ENCODE measurements at regions not wholly inside any gene's neighbourhood (a gene's known extent, or its start where the extent isn't known, plus 50 kb on each side); places are given as distances from the start of the nearest gene placed in this dataset.

DNA sequence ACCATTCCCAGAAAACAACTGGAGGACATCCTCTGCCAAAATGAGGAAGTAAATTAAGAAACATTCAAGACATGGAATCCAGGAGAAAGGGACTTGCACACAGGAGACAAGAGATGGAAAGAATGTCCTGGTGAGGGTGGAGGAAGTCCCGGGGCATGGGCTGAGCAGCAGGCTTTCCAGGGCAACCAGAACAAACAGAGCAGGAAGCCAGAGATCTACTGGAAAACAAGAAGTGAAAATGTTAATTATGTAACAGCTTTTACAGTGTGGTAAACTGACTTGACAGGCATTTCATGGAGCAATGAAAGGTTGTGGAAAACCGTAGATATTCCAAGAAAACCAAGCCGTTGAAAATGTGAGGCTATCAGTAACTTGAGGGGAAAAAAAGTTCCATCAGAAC, 55.2 kb upstream of the ZNF746 start:
- Mint-ChIP-seq H3K4me3 (no peak overlapping the region), H3K4me1 (no peaks in the 10 kb centered on the region), H3K27ac (no peak overlapping the region), H3K36me3 (ENCODE audit: low read depth) (peaks cover 86% of the 10 kb centered on the region), H3K27me3 (ENCODE audit: low read depth) (no peaks in the 10 kb centered on the region), H3K9me3 (peaks cover 15% of the 10 kb centered on the region)
- TF ChIP-seq, protein P1, sequence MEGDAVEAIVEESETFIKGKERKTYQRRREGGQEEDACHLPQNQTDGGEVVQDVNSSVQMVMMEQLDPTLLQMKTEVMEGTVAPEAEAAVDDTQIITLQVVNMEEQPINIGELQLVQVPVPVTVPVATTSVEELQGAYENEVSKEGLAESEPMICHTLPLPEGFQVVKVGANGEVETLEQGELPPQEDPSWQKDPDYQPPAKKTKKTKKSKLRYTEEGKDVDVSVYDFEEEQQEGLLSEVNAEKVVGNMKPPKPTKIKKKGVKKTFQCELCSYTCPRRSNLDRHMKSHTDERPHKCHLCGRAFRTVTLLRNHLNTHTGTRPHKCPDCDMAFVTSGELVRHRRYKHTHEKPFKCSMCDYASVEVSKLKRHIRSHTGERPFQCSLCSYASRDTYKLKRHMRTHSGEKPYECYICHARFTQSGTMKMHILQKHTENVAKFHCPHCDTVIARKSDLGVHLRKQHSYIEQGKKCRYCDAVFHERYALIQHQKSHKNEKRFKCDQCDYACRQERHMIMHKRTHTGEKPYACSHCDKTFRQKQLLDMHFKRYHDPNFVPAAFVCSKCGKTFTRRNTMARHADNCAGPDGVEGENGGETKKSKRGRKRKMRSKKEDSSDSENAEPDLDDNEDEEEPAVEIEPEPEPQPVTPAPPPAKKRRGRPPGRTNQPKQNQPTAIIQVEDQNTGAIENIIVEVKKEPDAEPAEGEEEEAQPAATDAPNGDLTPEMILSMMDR (IDR thresholded peaks at IDR 0.05; ENCODE audit: unreplicated experiment in 3 of 3) = no peak
